ENCODE measurements at regions not wholly inside any gene's neighbourhood (a gene's known extent, or its start where the extent isn't known, plus 50 kb on each side); places are given as distances from the start of the nearest gene placed in this dataset.

GRCh38 chr7:16984375-16984774, 102.6 kb upstream of the AGR3 start:
- POLR2A ChIA-PET = no interaction called here

More at GRCh38 chr7:16984375-16984774, 102.6 kb upstream of the AGR3 start:
- RAD21 ChIA-PET (ENCODE audit: unreplicated experiment) = interaction anchor here (1.2 to 4.2 kb wide), 6 partner anchors 16 to 419 kb away, joined by 3 to 62 read pairs (median 7); partner anchors contain the start of gene AHR
- SMC1A ChIA-PET (ENCODE audit: uncharacterized antibody, unreplicated experiment) = interaction anchor here (1.0 to 4.9 kb wide), 6 partner anchors 26 to 546 kb away, joined by 3 to 34 read pairs (median 9); no protein-coding TSS in a partner anchor
- no peak for DNase-seq (ENCODE audit: low read depth, low spot score)
- H3K4me3 ChIP-seq = no peak overlapping the region
- H4K20me1 ChIP-seq (ENCODE audit: control insufficient read depth, insufficient read depth) = no peaks in the 10 kb centered on the region
- no peaks in the 10 kb centered on the region for H3K79me2 ChIP-seq (ENCODE audit: control insufficient read depth, insufficient read depth, low read length)
- no peak overlapping the region for H3K9ac ChIP-seq (ENCODE audit: control insufficient read depth, insufficient read depth, low read length)
- H3K4me2 ChIP-seq (ENCODE audit: control insufficient read depth, insufficient read depth) = no peak overlapping the region
- CTCF ChIA-PET = interaction anchor here (0.6 to 6.5 kb wide), 11 partner anchors 9 to 689 kb away, joined by 3 to 92 read pairs (median 7); no protein-coding TSS in a partner anchor
- H3K4me1 ChIP-seq (ENCODE audit: control insufficient read depth, insufficient read depth, low read length) = no peaks in the 10 kb centered on the region
- no peaks in the 10 kb centered on the region for H3K27me3 ChIP-seq (replicated peaks in 1 of 2; ENCODE audit: control insufficient read depth in 2 of 2, insufficient read depth in 2 of 2, low read length in 1 of 2)
- in situ Hi-C loops (cut with MboI) (loop anchor here (10.0 kb wide), 2 partner anchors 550 to 660 kb away; no protein-coding TSS in a partner anchor), intact Hi-C loops (cut with micrococcal nuclease; ENCODE audit: unreplicated experiment) (loop anchor here (5.0 kb wide), 1 partner anchor 563 kb away; no protein-coding TSS in a partner anchor)
- no TSS peak for BruUV-seq (replicated peaks)
- H2AFZ ChIP-seq (ENCODE audit: control insufficient read depth, low read depth, low read length) = no peak overlapping the region
- no peak for ATAC-seq
- TF ChIP-seq ZSCAN29 (IDR thresholded peaks at IDR 0.05) (no peak), ZNF592 (IDR thresholded peaks at IDR 0.05) (no peak), SUZ12 (IDR thresholded peaks at IDR 0.05; ENCODE audit: unreplicated experiment) (no peak), POLR2AphosphoS2 (IDR thresholded peaks at IDR 0.05; ENCODE audit: low read depth, low read length) (no peak), BRCA1 (IDR thresholded peaks at IDR 0.05; ENCODE audit: low read depth, low read length) (no peak)
- no peak overlapping the region for H3K27ac ChIP-seq (ENCODE audit: control insufficient read depth, insufficient read depth)
- H3K9me3 ChIP-seq (replicated peaks; ENCODE audit: control insufficient read depth, insufficient read depth, low read length) = no peaks in the 10 kb centered on the region
- no peaks in the 10 kb centered on the region for H3K36me3 ChIP-seq (ENCODE audit: control insufficient read depth in 2 of 2, insufficient read depth in 2 of 2, low read length in 1 of 2)
- FAIRE-seq = no peak
- 78% methylated on average over 2 of the region's 2 CpGs for WGBS (ENCODE audit: insufficient coverage, insufficient replicate concordance, low lambda C conversion rate, missing lambda C conversion rate)
